ENCODE measurements at regions not wholly inside any gene's neighbourhood (a gene's known extent, or its start where the extent isn't known, plus 50 kb on each side); places are given as distances from the start of the nearest gene placed in this dataset.

DNA sequence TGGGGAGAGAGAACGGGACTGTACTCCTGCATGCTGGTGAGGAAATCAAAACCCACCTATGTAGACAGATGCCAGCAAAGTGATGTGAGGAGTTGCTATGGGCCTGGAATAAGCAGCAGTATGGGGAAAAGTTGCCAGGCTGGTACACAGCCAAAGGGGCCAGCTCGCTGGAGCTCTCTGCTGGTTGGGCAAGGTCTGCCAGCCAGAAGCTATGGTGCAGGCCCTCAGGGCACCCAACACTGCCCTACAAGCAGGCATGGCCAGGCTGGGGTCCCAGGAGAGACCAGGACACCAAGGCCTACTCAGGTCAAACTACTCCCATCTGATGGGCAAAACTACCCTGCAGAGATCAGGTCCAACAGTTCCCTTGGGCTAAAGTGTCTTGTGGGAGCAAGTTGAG is 916.6 kb downstream of the IPMK start:
- TF ChIP-seq CHD2 (IDR thresholded peaks at IDR 0.05; ENCODE audit: low read length, partially characterized antibody) = no peak
- TF ChIP-seq FOXM1 (IDR thresholded peaks at IDR 0.05; ENCODE audit: low read depth) = no peak
- TF ChIP-seq RFX5 (IDR thresholded peaks at IDR 0.05; ENCODE audit: low read length) = no peak
- TF ChIP-seq RAD21 (IDR thresholded peaks at IDR 0.05; ENCODE audit: low read length) = no peak
- no peak overlapping the region for H3K4me2 ChIP-seq
- no peak overlapping the region for H3K9ac ChIP-seq
- ChIA-PET CTCF (no interaction called here), POLR2A (no interaction called here)
- H3K9me2 ChIP-seq = no peaks in the 10 kb centered on the region
- no peaks in the 10 kb centered on the region for H4K20me1 ChIP-seq (ENCODE audit: insufficient read depth)
- no peaks in the 10 kb centered on the region for H3K9me3 ChIP-seq
- no peaks in the 10 kb centered on the region for H3K27me3 ChIP-seq (ENCODE audit: insufficient read depth)
- H3K36me3 ChIP-seq (replicated peaks in 1 of 2; ENCODE audit: control insufficient read depth in 1 of 2, insufficient read depth in 2 of 2, low read length in 1 of 2) = no peaks in the 10 kb centered on the region
- H2AFZ ChIP-seq (ENCODE audit: low read depth) = no peak overlapping the region
- no peaks in the 10 kb centered on the region for H3K79me2 ChIP-seq (ENCODE audit: insufficient read depth)
- H3K27ac ChIP-seq (ENCODE audit: low read depth in 2 of 2, low read length in 1 of 2) = no peak overlapping the region
- 38% methylated on average over 1 of the region's 2 CpGs for WGBS (ENCODE audit: low lambda C conversion rate)
- H3F3A ChIP-seq (replicated peaks; ENCODE audit: insufficient read depth) = no peaks in the 10 kb centered on the region
- no peak overlapping the region for H3K4me3 ChIP-seq (ENCODE audit: low read depth in 2 of 2, low read length in 1 of 2)
- no peaks in the 10 kb centered on the region for H3K4me1 ChIP-seq (ENCODE audit: control insufficient read depth in 1 of 2, insufficient read depth in 2 of 2, low read depth in 1 of 2, low read length in 1 of 2)
- DNase-seq = no peak

GRCh38 chr10:57341294-57341693 is 926.4 kb downstream of the IPMK start:
- Histone ChIP-seq H3K27me3 (ENCODE audit: insufficient read depth) (no peaks in the 10 kb centered on the region), H3K4me1 (ENCODE audit: control insufficient read depth in 1 of 2, insufficient read depth in 2 of 2, low read depth in 1 of 2, low read length in 1 of 2) (no peaks in the 10 kb centered on the region), H3K9me2 (no peaks in the 10 kb centered on the region), H4K20me1 (ENCODE audit: insufficient read depth) (no peaks in the 10 kb centered on the region), H3K9me3 (no peaks in the 10 kb centered on the region), H3K4me2 (no peak overlapping the region), H3K4me3 (ENCODE audit: low read depth in 2 of 2, low read length in 1 of 2) (no peak overlapping the region), H2AFZ (ENCODE audit: low read depth) (no peak overlapping the region), H3K36me3 (replicated peaks in 1 of 2; ENCODE audit: control insufficient read depth in 1 of 2, insufficient read depth in 2 of 2, low read length in 1 of 2) (no peaks in the 10 kb centered on the region), H3K79me2 (ENCODE audit: insufficient read depth) (no peaks in the 10 kb centered on the region), H3K27ac (ENCODE audit: low read depth in 2 of 2, low read length in 1 of 2) (no peak overlapping the region), H3F3A (replicated peaks; ENCODE audit: insufficient read depth) (no peaks in the 10 kb centered on the region), H3K9ac (no peak overlapping the region)
- TF ChIP-seq MAX (IDR thresholded peaks at IDR 0.05; ENCODE audit: low read depth) = no peak
- no peak for TF ChIP-seq MEF2A (IDR thresholded peaks at IDR 0.05; ENCODE audit: borderline replicate concordance, low read depth)
- TF ChIP-seq IRF3 (IDR thresholded peaks at IDR 0.05; ENCODE audit: low read depth, low read length) = no peak
- TF ChIP-seq RAD21 (IDR thresholded peaks at IDR 0.05; ENCODE audit: low read length) = no peak
- 22% methylated on average over 7 of the region's 7 CpGs for WGBS (ENCODE audit: low lambda C conversion rate)
- ChIA-PET POLR2A (no interaction called here), CTCF (interaction anchor here (0.9 to 6.3 kb wide), 7 partner anchors 314 to 950 kb away, joined by 3 to 58 read pairs (median 4); no protein-coding TSS in a partner anchor)
- DNase-seq = no peak

DNA sequence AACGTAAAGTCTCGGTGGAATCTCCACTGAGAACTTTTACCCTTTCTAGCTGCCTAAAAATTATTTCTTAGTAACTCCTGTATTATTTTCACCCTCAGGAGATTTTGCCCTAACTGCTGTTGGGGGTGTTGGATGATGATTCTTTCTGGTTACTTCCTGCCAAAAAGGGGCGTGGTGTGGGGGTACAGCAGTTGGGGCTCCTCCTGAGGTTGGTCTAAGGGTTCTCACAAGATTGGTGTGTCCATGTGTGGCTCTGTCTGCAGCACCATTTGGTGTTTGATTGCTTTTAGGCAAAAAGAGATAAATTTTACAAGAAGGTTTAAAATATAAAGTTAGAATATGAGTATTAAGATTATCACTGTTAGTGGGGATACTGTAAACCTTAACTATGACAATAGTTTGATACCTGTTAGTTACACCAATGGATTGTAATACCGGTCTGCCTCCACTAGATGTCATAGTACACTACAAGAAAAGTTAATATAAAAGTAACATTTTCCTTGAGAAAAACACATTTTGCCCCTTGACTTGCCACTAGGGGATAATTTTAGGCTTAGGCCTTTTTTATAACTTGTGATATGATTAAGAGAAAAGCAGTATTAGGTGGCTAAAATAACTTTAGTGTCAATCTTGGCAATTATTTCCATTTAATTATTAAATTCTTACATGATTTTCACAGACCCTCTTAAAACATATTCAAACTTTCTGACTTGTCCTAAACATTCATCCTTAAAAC is 928.7 kb downstream of the IPMK start:
- Histone ChIP-seq H3K9me3 (no peaks in the 10 kb centered on the region), H2AFZ (ENCODE audit: low read depth) (no peak overlapping the region), H3K4me3 (ENCODE audit: low read depth in 2 of 2, low read length in 1 of 2) (no peak overlapping the region), H3K27me3 (ENCODE audit: insufficient read depth) (no peaks in the 10 kb centered on the region), H3K36me3 (replicated peaks in 1 of 2; ENCODE audit: control insufficient read depth in 1 of 2, insufficient read depth in 2 of 2, low read length in 1 of 2) (no peaks in the 10 kb centered on the region), H3K4me2 (no peak overlapping the region), H3K9ac (no peak overlapping the region), H4K20me1 (ENCODE audit: insufficient read depth) (no peaks in the 10 kb centered on the region), H3K79me2 (ENCODE audit: insufficient read depth) (no peaks in the 10 kb centered on the region), H3K9me2 (no peaks in the 10 kb centered on the region), H3F3A (replicated peaks; ENCODE audit: insufficient read depth) (no peaks in the 10 kb centered on the region), H3K27ac (ENCODE audit: low read depth in 2 of 2, low read length in 1 of 2) (no peak overlapping the region), H3K4me1 (ENCODE audit: control insufficient read depth in 1 of 2, insufficient read depth in 2 of 2, low read depth in 1 of 2, low read length in 1 of 2) (no peaks in the 10 kb centered on the region)
- TF ChIP-seq RAD21 (IDR thresholded peaks at IDR 0.05; ENCODE audit: low read length) (peak; percentile 74), MAX (IDR thresholded peaks at IDR 0.05; ENCODE audit: low read depth) (no peak), CHD2 (IDR thresholded peaks at IDR 0.05; ENCODE audit: low read length, partially characterized antibody) (no peak), FOXJ3 (CRISPR knock-in tag; IDR thresholded peaks at IDR 0.05) (no peak), NFIC (IDR thresholded peaks at IDR 0.05; ENCODE audit: borderline replicate concordance) (no peak), SIN3A (IDR thresholded peaks at IDR 0.05; ENCODE audit: borderline replicate concordance, low read depth, low read length) (no peak), SMC3 (IDR thresholded peaks at IDR 0.05; ENCODE audit: low read depth, low read length) (peak; percentile 70)
- TF ChIP-seq, protein P1, sequence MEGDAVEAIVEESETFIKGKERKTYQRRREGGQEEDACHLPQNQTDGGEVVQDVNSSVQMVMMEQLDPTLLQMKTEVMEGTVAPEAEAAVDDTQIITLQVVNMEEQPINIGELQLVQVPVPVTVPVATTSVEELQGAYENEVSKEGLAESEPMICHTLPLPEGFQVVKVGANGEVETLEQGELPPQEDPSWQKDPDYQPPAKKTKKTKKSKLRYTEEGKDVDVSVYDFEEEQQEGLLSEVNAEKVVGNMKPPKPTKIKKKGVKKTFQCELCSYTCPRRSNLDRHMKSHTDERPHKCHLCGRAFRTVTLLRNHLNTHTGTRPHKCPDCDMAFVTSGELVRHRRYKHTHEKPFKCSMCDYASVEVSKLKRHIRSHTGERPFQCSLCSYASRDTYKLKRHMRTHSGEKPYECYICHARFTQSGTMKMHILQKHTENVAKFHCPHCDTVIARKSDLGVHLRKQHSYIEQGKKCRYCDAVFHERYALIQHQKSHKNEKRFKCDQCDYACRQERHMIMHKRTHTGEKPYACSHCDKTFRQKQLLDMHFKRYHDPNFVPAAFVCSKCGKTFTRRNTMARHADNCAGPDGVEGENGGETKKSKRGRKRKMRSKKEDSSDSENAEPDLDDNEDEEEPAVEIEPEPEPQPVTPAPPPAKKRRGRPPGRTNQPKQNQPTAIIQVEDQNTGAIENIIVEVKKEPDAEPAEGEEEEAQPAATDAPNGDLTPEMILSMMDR (IDR thresholded peaks at IDR 0.05) = peak; percentile 89
- DNase-seq = peak; percentile 52
- WGBS (ENCODE audit: low lambda C conversion rate) = 6% methylated on average over 4 of the region's 4 CpGs
- CTCF ChIA-PET = interaction anchor here (0.6 to 6.3 kb wide), 11 partner anchors 10 to 814 kb away, joined by 3 to 58 read pairs (median 3); no protein-coding TSS in a partner anchor
- POLR2A ChIA-PET = no interaction called here
